ENCODE measurements at regions not wholly inside any gene's neighbourhood (a gene's known extent, or its start where the extent isn't known, plus 50 kb on each side); places are given as distances from the start of the nearest gene placed in this dataset.
"Not testable (repeated sequence)": the region's sequence is repeated elsewhere in the genome, so short reads cannot be mapped to it uniquely, and the experiment has no call there.

DNA sequence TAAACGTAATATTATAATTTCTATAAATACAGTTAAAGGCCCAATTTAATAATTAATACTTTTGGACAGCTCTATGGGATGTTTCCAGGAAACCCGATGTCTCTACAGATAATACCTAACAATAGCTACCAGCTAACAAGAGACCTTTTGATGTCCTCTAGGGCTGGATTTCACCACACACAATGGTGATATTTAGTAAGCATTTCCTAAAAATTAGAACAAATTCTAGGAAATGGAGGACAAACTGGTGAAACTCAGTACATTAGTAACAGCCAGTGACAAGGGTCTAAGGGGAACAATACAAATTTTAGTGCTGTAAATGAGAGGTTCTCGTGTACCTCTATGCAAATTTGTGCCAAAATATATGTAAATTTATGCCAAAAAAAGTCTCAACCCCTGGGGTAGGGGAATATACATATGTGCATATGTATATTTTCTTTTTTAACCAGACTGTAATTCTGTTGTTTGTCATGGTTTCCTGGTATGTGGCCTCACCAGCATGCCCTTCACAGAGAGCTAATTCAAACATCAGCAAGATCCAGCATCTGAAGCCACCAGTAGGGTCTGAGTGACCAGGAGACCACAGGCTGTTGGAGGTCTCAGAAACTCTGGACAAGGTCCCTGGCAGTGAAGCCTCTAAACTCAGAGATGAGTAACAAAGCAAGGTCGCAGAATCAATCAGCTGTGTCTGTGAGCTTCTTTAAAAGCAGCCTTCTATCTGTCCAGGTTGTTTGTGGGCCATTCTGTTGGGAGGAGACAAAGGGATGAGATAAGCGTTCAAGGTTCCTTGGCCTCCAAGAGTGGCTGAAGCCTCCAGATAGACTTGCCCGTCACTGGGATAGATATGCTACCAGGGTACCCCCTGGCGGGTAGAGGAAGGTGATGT lies 235.1 kb upstream of the RREB1 start:
- no peak for DNase-seq

DNA sequence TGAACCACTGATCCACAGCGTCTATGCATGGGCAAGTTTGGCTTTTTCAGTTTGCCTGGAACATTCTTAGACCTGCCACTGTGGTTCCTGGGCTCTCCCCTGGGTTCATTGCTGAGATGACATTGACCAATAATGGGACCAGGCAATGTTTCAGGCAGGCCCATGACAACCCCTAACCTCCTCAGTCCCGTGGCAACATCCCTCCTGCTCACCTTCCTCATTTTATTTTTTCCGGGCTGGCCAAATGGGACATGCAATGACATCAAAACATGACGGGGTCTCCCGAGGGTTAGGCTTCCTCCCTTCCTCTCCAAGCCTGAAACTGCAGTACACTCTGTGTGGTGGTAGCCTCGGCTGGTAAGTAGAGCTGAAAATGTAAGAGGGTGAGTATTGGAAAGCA lies 234.0 kb upstream of the RREB1 start:
- no peak for DNase-seq

DNA sequence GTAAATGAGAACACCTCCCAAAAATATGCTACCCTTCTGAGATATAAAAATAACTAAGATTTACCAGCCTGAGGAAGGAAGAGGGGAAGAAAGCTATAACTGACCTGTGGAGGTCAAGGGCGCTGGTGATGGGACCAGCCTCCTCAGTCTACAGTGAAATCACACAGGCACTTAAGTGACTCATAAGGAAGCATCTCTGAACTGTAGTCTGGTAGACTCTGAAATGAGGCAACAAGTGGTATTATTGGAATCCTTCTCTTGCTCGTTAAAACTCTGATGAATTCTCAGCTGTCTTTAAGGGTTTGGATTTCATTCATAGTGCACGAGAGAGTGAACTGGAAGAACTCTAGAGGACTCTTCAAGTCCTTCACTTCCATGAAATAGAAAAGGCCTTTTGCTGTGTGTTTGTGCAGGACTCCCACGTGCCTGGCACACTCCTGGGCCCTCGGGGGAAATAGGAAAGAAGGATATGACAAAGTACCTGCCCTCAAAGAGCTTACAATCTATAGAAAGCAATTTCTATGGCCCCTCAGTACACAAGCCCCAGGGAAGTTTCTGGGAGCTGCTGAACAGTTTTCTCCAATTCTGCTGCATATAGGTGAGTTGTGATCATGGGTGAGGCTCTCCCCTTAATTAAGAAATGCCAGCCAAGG lies 231.8 kb upstream of the RREB1 start:
- DNase-seq: no peak

DNA sequence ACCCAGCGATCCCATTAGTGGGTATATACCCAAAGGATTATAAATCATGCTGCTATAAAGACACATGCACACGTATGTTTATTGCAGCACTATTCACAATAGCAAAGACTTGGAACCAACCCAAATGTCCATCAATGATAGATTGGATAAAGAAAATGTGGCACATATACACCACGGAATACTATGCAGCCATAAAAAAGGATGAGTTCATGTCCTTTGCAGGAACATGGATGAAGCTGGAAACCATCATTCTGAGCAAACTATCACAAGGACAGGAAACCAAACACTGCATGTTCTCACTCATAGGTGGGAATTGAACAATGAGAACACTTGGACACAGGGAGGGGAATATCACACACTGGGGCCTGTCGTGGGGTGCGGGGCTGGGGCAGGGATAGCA lies 230.0 kb upstream of the RREB1 start:
- DNase-seq: not testable (repeated sequence)

DNA sequence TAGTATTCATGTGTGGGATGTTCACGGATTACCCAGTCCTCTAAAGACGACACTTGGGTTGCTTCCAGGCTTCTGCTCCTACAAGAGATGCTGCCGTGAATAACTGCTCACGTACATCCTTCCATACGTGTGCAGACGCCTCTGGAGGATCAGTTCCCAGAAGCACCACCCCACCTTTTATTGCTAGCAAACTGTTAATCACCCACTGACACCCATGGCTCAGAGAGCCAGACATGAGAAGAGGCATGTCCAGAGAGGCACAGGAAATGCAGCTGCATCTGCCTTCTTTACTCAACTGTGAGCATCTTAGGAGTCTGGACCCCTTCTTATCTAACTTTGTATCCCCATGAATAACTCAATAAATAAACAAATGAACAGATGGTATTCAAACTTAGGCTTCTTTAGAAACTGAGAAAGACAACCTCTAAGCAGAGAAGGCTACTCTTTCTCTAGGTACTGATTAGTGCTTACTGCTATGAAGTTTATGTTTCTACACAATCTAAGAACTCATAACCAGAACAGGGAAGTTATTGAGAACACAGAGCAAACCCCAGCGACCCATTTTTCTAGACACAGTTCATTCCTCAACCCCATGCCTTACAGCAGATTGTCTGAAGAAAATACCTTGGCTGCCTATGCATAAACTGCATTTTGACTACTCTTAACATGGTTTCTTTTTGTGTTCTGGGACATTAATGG lies 228.7 kb upstream of the RREB1 start:
- DNase-seq: no peak

DNA sequence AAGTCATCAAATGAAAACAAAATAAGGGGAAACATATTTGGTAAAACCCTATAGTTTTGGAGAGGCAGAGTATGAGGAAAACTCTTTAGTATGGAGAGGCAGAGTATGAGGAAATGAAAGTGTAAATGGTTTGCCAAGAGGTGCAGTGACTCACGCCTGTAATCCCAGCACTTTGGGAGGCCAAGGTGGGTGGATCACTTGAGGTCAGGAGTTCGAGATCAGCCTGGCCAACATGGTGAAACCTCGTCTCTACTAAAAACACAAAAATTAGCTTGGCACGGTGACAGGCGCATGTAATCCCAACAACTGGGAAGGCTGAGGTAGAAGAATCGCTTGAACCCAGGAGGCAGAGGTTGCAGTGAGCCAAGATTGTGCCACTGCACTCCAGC lies 228.2 kb upstream of the RREB1 start:
- not testable (repeated sequence) for DNase-seq

DNA sequence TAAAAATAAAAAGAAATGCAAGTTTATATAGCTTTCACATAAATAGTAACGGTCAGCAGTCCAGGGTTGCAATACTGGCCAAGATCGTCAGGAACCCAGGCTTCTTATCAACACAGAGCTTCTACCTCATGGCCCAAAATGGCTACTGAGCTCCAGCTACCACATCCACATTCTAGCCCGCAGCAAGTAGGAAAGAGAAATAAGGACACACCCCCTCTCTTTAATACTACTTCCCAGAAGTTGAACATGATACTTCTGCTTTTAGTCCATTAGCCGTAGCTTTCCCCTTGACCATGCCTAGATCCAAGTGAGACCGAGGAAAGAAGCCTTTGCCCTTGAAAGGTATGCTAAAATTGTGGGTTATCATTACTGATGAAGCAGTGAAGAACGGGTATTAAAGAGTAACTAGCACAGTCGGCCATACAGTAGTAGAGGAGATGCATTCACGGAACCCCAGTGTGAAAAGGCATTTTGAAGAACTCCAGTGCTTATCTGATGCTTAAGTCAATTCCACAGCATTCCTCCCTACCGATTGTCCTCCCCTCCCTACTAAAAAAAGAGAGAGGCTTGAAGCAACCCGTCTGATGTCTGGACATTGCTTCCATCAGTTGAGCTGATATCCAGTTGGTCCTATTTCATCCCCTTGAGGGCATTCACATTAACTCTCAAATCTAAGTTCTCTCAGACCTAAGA lies 226.9 kb upstream of the RREB1 start:
- DNase-seq: no peak

DNA sequence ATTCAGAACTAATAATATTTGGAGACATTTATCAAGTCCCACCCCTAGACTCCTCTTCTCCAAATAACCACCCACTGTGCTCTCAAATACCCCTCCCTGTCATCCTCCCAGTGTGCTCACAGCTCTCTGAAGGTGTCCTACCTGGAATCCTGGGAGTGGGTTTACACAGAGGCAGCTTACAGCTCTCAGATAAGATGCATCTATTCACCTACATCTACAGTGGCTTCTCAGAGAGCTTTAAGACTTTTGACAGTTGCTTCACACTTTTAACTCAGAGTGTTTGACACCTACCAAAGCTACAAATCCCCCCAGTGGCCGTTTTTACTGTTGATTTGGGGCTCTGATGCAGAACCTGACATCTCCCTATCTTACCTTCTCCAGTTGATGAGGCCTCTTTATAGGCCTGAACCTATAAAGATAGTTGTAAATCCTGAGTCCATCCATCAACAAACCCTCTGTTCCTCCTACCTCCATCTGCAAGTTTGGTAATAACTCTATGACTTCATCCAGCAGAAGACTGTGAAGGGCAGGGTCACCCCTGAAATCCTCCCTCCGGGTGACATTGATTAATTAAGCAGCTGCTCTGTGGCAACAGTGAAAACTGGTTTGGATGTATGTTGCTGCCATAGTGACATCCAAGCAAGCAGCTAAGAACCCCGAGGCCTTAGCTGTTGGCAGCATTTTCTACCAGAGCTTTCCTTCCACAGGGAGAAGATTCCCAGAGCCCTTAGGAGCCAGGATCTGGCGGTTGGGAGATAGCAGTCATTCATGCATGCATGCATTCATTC lies 226.1 kb upstream of the RREB1 start:
- no peak for DNase-seq

DNA sequence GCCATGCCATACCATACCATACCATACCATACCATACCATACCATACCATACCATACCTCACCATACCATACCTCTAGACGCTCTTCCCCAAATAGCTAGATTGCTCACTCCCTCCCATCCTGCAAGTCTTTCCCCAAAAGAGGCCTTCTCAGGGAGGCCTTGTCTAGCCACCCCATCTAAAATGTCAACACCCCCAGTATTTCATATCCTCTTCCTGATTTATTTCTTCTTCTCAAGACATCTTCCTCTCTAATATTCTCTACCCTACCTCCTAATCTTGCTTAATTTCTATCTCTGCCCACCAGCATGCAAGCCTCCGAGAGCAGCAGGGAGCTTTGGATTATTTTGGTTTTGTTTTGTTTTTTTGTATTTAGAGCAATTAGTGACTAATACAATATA lies 225.2 kb upstream of the RREB1 start:
- DNase-seq: no peak

DNA sequence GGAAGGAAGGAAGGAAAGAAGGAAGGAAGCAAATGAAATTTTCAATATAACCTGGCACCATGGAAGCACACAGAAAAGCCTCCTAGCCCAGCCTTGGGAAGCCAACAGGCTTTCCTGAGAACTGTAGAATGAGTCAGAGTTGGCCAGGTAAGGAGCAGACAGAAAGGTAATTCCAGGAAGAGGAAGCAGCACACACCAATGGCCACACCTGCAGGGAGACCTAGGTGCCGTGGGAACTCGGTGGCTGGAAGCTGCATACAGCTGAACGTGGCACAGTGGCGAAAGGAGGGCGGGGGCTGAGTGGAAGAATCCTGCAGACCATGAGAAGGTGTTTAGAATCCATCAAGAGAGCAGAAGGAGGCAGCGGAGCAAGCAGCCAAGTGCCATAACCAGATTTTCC lies 224.8 kb upstream of the RREB1 start:
- DNase-seq: no peak

DNA sequence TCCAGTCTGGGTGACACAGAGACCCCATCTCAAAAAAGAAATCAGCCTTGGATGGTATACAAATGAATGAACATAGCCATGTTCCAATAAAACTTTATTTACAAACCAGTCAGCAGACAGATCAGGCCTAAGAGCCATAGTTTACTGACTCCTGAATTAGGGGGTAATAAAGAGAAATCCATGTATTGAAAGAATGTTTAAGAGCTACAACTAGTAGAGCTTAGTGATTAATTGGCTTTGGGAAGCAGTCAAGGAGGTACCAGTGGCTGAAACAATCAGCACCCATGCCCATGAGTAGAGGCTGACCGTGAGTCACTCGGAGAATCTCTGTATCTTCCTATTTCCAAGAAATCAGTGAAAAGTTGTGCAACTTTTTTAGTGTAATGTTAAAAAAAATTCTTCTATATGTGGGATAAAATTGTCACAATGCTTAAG lies 223.6 kb upstream of the RREB1 start:
- no peak for DNase-seq

DNA sequence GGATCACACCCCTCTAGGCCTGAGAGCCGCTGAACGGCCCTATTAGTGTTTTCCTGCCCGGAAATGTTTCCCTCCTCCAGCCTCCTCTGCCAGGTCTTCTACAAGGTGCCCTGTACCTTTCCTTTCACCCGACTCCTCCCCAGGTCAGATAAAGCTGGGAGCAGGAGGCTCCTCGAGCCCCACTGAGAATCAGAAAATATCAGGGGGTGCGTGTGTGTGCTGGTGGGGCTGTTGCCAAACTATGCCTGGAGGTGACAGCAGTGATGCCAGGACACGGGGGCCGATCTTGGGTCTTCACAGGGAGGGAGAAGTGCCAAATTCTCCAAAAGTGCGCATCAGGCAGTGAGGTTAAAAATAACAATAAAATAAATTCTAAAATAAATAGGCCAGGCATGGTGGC lies 222.8 kb upstream of the RREB1 start:
- DNase-seq: no peak

DNA sequence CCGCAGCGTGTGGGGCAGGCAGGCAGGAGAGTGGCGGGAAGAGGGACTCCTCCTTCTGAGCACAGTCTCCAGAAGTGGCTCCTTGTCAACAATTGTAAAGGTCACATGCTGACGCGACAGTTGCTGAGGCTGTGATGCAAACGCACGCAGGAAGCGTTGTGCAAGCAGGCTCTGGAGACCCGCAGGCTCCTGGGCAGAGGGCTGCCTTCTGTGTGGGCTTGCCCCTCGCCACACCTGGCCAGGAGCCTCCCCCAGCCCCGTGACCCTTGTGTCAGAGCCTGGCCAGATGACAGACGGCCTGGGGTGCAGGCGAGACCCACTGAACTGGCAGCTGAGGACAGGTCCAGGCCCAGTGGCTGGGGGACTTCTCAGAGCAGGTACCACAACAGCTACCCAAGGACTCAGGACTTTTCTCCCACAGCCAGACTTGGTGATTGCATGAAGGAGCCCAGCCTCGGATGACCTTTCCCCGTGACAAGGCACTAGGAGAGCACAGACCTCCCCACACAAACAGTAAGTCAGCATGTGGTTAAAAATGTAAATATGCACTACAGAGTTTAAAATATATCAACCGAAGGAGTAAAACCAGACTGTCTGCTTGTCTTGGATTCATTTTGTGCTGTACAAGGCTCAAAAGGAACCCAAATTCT lies 222.1 kb upstream of the RREB1 start:
- DNase-seq: no peak

DNA sequence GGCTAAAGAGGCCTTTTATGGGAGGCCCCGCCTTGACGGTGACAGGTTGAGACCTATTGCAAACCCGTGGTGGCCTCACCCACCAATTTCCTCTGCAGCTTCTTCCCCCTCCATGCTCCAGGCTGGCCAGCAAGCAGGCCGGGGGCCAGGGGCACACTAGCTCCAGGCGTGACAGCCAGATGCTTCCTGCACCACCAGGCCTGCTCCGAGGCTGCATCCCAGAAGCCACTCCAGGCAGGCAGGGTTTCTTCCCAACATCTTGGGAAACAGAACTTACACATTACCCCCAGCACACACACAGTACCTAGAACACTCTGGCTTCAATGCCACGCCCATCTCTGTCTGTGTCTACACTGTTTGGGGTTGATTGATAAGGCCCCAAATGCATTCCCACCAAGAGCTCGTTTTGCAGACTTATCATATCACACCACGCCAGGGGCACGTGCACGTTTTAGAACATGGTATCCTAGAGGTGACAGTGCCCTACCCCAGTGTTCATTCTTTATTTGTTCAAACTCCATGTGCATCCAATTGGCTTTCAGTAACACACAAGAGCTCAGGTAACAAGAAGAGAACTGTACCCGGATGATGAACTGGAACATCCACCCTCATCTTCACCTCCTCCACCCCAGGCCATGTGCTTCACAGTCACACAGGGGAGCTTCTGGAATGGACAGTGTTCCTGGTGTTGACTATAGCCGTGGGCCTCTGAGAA lies 221.4 kb upstream of the RREB1 start:
- DNase-seq: no peak

DNA sequence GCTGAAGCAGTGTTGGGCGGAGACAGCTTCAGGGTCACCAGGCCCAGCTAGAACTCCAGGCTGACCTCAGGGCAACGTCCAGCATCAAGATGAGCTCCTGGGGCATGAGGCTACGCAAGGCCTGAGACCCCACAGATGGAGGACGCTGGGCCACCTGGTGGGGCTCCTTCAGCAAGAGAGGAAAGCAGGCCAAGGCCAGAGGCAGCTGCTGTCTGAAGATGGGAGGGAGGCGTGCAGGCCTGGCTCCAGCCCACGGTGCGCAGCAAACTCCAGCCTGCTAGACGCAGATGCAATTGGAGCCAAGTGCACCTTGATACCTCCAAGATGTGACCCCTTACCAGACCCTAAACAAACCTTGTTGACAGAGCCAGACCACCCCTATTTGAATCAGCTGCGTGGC lies 220.9 kb upstream of the RREB1 start:
- DNase-seq: no peak

DNA sequence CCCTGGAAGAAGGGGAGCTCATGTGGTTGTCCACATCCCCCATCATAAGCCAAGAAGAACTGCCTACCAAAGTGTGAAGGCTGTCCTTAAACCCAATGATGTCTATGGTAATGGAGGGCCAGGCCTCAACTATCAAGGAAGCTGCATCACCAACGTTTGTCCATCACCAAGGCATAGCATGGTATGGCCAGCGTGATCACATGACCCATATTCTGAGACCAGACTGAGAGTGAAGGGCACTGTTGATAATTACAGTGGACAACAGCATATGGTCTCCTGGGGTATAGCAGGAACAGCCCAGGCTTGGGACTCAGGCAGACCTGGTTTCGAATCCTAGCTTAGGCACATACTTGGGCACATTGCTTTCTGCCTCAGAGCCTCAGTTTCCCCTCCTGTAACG lies 218.2 kb upstream of the RREB1 start:
- no peak for DNase-seq

DNA sequence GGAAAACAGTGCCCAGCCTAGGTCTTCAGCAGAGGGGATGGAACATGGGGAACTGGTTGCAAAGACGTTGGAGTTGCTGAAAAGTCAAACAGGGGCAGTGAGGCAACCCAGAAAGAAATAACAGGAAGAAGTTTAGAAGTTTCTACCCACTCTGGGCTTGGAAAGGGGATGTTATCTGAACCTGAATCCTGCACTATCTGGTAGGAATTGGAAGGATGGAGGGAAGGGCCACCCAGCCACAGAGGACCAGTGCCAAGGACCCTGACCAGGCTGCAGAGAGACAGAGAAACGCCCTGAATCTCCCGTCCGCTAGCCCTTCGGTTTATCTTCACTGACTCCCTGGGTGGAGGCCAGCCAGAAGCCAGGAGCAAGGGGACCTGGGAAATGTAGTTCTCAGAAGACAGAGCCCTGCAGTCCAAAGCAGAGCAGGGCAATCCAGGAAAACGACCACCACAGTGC lies 217.3 kb upstream of the RREB1 start:
- no peak for DNase-seq

DNA sequence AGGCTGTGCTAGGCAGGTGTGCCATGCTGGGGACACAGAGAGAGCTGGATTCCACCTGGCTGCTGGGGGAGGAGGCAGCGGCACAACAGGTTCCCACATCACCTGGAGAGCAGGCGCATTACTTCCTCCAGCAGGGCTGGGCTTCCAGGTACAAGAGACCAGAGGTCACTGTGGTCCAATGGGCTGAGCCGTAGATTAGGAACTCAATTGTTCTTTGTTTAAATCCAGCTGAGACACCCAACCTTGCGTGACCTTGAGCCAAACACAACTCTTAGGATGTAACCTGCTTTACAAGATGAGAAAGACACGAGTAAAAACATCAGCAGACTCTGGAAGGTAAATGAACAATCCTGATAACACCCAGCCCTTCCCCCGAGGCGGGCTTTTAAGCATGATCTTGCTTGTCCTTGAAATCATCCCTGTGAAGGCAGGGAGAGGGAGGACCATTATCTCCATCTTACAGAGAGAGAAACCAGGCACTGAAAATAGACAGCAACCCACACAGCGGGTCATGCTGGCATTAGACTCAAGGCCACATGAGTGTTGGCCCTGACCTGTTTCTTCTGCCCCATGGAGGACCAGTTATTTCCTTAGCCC lies 216.5 kb upstream of the RREB1 start:
- no peak for DNase-seq

DNA sequence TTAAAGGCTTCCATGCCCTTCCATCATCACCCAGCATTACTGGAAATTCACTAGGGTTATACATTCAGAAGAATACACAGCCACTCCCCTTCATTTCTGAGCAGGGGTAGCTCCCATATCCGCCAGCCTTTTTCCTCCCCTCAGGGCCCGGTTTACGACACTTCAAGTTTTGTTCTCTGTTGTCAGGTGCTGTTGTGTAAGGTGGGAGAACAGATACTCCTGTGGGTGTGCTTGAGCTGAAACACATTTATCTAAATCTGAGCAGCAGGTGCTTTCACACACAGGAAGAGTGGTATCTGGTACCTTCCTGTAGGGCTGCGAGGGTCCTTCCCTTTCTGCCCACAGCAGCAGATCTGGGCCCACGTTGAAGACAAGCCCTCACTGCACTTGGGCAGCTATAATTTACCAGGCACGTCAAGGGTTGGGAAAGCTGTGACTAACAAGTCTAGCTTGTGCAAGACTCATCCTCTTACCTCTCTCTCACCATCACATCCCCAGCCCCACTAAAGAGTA lies 215.8 kb upstream of the RREB1 start:
- no peak for DNase-seq
